HFF-Myc (cell line): ENCODE measurements at regions not wholly inside any gene's neighbourhood (a gene's known extent, or its start where the extent isn't known, plus 50 kb on each side); places are given as distances from the start of the nearest gene placed in this dataset.

Experiments used
- DNase-seq: peaks from one replicate; pipeline ENCODE4 v3.0.0-alpha.2; 2011; ENCODE audit warnings: low read depth; ENCODE audit errors: extremely low read depth
- H3K4me3 ChIP-seq: replicated peaks from 2 replicates; pipeline ENCODE4 v1.5.1; 2011; ENCODE audit warnings: low read depth, mild to moderate bottlenecking, control low read depth, low read length
- TF ChIP-seq, protein P1 (sequence below): IDR thresholded peaks from 2 replicates; pipeline ENCODE4 v1.5.1; 2012; ENCODE audit warnings: mild to moderate bottlenecking, low read depth, low read length, control low read depth; ENCODE audit errors: missing control alignments

DNA sequence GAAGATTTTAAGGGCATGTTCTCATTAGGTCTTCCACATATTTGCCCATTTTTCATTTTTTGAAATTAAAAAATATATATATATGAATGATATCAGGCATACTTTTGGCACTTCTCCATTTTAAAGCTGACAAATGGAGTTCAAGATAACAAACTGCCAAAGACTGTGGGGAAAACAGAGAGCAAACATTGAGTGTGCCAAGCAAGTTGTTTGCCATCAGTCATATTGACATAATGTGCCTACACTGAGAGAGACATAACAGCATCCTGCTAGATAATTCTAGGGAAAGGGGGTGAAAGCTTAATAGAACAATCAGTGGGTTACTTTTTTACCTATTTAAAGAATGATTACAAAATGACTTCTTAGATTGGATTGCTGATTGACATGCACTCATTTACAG, 529.4 kb upstream of the CXADR start:
- no peak for DNase-seq
- no peak overlapping the region for H3K4me3 ChIP-seq
- TF ChIP-seq, protein P1, sequence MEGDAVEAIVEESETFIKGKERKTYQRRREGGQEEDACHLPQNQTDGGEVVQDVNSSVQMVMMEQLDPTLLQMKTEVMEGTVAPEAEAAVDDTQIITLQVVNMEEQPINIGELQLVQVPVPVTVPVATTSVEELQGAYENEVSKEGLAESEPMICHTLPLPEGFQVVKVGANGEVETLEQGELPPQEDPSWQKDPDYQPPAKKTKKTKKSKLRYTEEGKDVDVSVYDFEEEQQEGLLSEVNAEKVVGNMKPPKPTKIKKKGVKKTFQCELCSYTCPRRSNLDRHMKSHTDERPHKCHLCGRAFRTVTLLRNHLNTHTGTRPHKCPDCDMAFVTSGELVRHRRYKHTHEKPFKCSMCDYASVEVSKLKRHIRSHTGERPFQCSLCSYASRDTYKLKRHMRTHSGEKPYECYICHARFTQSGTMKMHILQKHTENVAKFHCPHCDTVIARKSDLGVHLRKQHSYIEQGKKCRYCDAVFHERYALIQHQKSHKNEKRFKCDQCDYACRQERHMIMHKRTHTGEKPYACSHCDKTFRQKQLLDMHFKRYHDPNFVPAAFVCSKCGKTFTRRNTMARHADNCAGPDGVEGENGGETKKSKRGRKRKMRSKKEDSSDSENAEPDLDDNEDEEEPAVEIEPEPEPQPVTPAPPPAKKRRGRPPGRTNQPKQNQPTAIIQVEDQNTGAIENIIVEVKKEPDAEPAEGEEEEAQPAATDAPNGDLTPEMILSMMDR, result no peak

DNA sequence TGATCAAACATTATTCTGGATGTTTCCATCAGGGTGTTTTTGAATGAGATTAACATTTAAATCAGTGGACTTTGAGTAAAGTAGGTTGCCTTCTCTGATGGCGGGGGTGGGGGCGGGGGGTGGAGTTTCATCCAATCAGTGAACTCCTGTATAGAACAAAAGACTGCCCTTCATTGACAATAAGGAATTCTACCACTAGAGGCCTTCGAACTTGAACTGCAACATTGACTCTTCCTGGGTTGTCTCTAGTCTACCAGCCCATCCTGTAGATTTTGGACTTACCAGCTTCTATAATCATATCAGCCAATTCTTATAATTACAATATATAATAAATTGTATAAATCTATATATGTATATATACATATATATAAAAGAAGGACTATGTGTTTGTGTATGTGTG, 520.4 kb upstream of the CXADR start:
- no peak overlapping the region for H3K4me3 ChIP-seq
- DNase-seq, result no peak
- TF ChIP-seq, protein P1, result no peak

DNA sequence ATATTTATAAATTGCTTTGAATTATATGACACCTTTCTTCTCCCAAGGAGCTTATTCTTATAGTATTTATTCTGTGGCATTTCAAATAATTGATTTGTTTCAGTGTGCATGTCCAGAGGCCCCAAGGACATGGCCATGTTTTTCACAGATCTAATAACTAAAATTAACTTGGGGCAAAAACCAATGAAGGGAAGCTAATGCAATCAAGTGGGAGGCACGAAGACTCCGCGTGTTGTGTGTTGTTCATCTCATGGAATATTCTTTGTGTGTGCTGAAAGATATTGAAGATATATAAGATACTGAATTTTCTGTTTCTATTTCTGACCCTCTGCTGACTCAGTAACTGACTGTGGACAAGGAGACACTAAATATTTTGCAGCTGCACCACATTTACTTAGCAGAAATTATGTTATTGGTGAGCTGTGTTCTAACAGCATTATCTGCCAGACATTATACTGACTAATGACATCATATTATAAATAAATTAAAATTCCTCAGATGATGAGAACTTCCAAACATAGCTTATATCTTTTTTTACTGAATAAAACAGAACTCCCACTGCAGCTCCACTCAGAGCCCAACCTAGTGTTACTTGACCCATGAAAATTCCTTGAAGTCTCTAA, 519.3 kb upstream of the CXADR start:
- TF ChIP-seq, protein P1, result no peak
- no peak overlapping the region for H3K4me3 ChIP-seq
- DNase-seq, result no peak

DNA sequence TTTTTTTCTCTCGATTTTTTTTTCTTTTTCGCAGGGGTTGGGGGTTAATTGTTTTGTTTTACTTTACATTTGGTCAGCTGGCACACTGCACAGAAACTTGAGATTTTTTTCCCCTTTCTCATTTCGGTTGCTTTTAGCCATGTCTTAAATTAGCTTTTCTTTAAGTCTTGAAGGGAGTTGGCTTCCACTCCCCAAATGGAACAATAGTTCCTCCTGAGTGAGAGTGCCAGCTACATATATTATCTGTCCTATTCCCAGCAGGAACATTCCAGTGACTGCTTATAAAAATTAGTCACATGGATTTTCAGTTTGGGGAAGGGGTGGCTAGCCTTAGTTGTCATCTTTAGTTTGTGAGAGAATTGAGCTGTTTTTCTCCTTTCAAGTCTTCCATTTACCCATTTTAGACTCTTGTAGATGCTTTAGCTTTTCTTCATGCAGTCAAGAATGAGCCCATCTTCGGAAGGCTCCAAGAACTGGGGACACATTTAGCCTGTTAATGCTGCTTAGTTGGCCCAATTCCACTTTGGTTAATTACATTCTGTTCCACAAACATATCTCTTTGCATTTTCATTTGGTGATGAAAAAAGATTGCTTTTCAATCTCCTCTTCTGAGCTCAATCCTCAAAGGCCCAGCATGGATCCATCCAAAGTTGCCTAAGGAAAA, 510.1 kb upstream of the CXADR start:
- no peak overlapping the region for H3K4me3 ChIP-seq
- TF ChIP-seq, protein P1, result no peak

DNA sequence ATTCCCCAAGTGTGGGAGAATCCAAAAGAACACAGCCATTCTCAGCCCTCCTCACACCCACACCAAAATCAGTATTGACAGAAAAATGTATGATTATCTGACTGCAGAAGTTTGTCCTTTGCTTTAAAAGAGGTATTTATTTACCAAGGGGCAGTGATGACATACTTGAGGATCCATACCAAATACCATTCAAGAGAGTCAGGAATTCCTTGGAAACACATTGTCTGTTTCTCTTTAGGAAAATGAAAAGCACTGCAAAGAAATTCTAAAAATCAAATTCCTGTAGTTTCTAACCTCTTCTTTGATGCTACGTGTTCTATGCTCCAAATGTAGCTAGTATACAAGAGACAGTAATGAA, 509.6 kb upstream of the CXADR start:
- no peak for DNase-seq
- H3K4me3 ChIP-seq, result no peak overlapping the region
- TF ChIP-seq, protein P1, result no peak

More for the DNA sequence above, 510.1 kb upstream of the CXADR start:
- DNase-seq, result no peak

DNA sequence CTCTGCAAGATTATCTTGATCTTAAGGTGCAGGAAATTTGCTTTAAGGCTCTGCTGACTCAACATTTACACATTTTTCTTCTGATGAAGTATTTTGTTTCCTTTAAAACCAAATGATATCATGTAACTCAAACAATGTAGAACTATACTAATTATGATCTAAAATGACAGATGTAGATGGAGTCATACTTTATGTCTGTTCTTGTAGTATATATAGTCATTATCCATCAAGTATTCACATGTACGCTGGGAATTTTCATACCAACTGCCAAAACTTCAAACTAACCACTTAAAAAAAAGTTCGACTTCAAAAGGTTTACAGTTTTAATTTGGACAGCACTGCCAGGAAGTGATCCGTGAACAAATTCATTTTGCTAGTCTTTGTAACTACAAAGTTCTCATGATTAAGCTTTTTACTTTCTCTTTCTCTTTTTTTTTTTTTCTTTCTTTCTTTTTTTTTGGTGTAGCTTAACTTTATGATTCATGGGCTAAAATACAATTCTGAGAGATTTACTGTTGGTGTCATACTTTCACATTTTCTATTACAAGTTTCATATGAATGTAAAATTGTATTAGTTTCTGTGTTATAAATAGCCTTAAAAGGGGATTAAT, 509.0 kb upstream of the CXADR start:
- TF ChIP-seq, protein P1, result no peak
- H3K4me3 ChIP-seq, result no peak overlapping the region
- no peak for DNase-seq
